SU-DHL-6 (cell line): ENCODE measurements at regions not wholly inside any gene's neighbourhood (a gene's known extent, or its start where the extent isn't known, plus 50 kb on each side); places are given as distances from the start of the nearest gene placed in this dataset.

Experiments used
- CTCF ChIP-seq: fragments of 200-600 bp; sonication (generic); IDR thresholded peaks from one replicate; pipeline ENCODE4 v1.5.1; 2017; ENCODE audit warnings: antibody characterized with exemption, mild to moderate bottlenecking, low read length, moderate library complexity; ENCODE audit not compliant: insufficient read depth, poor library complexity, severe bottlenecking
- EZH2phosphoT487 ChIP-seq: fragments of 200-600 bp; sonication (generic), shearing (Covaris generic); conservative IDR thresholded peaks from 2 replicates; pipeline ENCODE4 v1.6.1; 2018; ENCODE audit warnings: mild to moderate bottlenecking, antibody characterized with exemption, low read length, moderate library complexity, mixed read lengths

GRCh38 chr16:75943705-75944514, 217.6 kb upstream of the CPHXL start:
- TF ChIP-seq CTCF (no peak), EZH2phosphoT487 (no peak)
